ENCODE measurements at regions not wholly inside any gene's neighbourhood (a gene's known extent, or its start where the extent isn't known, plus 50 kb on each side); places are given as distances from the start of the nearest gene placed in this dataset.

GRCh38 chr22:47442821-47443220, 680.4 kb downstream of the TBC1D22A start (continued):
- TF ChIP-seq ZNF462 (CRISPR knock-in tag; IDR thresholded peaks at IDR 0.05) (no peak), CREB1 (CRISPR knock-in tag; IDR thresholded peaks at IDR 0.05; ENCODE audit: low read depth) (no peak), ZNF331 (CRISPR knock-in tag; IDR thresholded peaks at IDR 0.05; ENCODE audit: low read depth) (no peak), POLR2AphosphoS5 (IDR thresholded peaks at IDR 0.05; ENCODE audit: low read depth) (no peak), CTCF (conservative IDR thresholded peaks at IDR 0.05; ENCODE audit: low read depth in 2 of 2) (no peak), JUNB (IDR thresholded peaks at IDR 0.05; ENCODE audit: unreplicated experiment) (no peak), EZH2 (IDR thresholded peaks at IDR 0.05; ENCODE audit: low read depth, unreplicated experiment) (no peak)

GRCh38 chr22:47439643-47440265, 677.3 kb downstream of the TBC1D22A start:
- no peaks in the 10 kb centered on the region for H3K4me1 Mint-ChIP-seq
- Histone ChIP-seq H3K4me2 (no peak overlapping the region), H3F3A (replicated peaks; ENCODE audit: low read depth) (no peaks in the 10 kb centered on the region), H3K79me2 (replicated peaks; ENCODE audit: insufficient read depth) (no peaks in the 10 kb centered on the region), H3K36me3 (ENCODE audit: insufficient read depth) (no peaks in the 10 kb centered on the region; the same call in 1 of the 2 replicates), H3K27me3 (ENCODE audit: insufficient read depth) (no peaks in the 10 kb centered on the region), H3K9me2 (ENCODE audit: insufficient read depth) (no peaks in the 10 kb centered on the region), H3K4me3 (no peak overlapping the region), H2AFZ (no peak overlapping the region), H3K27ac (ENCODE audit: low read depth) (no peak overlapping the region), H4K20me1 (replicated peaks; ENCODE audit: insufficient read depth) (no peaks in the 10 kb centered on the region), H3K4me1 (ENCODE audit: insufficient read depth) (no peaks in the 10 kb centered on the region)
- peaks cover 97% of the 10 kb centered on the region for H3K9me3 Mint-ChIP-seq
- H3K27me3 Mint-ChIP-seq (ENCODE audit: insufficient read depth, low read depth, poor library complexity), result peaks cover 4% of the 10 kb centered on the region
- no peak for DNase-seq (ENCODE audit: low spot score)
- TF ChIP-seq ZNF462 (CRISPR knock-in tag; IDR thresholded peaks at IDR 0.05) (no peak), EZH2phosphoT487 (IDR thresholded peaks at IDR 0.05; ENCODE audit: unreplicated experiment) (no peak)
- peaks cover 50% of the 10 kb centered on the region for H3K36me3 Mint-ChIP-seq (ENCODE audit: low read depth)
- H3K4me3 Mint-ChIP-seq, result no peak overlapping the region
- no peak for ATAC-seq
- no peak overlapping the region for H3K27ac Mint-ChIP-seq

Data from GM23338 (cell line).